Hepatocyte (in vitro differentiated cells): ENCODE measurements at regions not wholly inside any gene's neighbourhood (a gene's known extent, or its start where the extent isn't known, plus 50 kb on each side); places are given as distances from the start of the nearest gene placed in this dataset.
A peak's percentile ranks its signal among the peaks of the same experiment; 100 is the strongest.

Source experiments
- DNase-seq: peaks from one replicate; pipeline ENCODE4 v3.0.0-alpha.2; 2016; ENCODE audit warnings: low spot score
- H2AFZ ChIP-seq: fragments of 200-600 bp; sonication (generic); 2 replicates; pipeline ENCODE4 v1.6.0; 2016; ENCODE audit warnings: antibody characterized with exemption, mild to moderate bottlenecking
- H3K27ac ChIP-seq: fragments of 200-600 bp; sonication (generic); 2 replicates; pipeline ENCODE4 v1.5.1; 2016; ENCODE audit warnings: mild to moderate bottlenecking
- H3K27me3 ChIP-seq: fragments of 200-600 bp; sonication (generic); 2 replicates; pipeline ENCODE4 v1.6.1; 2016
- H3K36me3 ChIP-seq: fragments of 200-600 bp; sonication (generic); replicated peaks from 2 replicates; pipeline ENCODE4 v1.5.1; 2016; ENCODE audit warnings: low read depth; ENCODE audit not compliant: insufficient read depth
- H3K4me1 ChIP-seq: fragments of 200-600 bp; sonication (generic); 2 replicates; pipeline ENCODE4 v1.5.1; 2016; ENCODE audit warnings: mild to moderate bottlenecking, moderate library complexity; ENCODE audit not compliant: insufficient read depth
- H3K4me2 ChIP-seq: fragments of 200-600 bp; sonication (generic); 2 replicates; pipeline ENCODE4 v1.6.0; 2016
- H3K4me3 ChIP-seq: fragments of 200-600 bp; sonication (generic); 2 replicates; pipeline ENCODE4 v1.5.1; 2016; ENCODE audit warnings: mild to moderate bottlenecking
- H3K79me2 ChIP-seq: fragments of 200-600 bp; sonication (generic); 2 replicates; pipeline ENCODE4 v1.6.0; 2017; ENCODE audit warnings: mild to moderate bottlenecking
- H3K9me2 ChIP-seq: fragments of 200-600 bp; sonication (generic); replicated peaks from 2 replicates; pipeline ENCODE4 v1.6.0; 2017; ENCODE audit warnings: mild to moderate bottlenecking; ENCODE audit not compliant: insufficient read depth
- H3K9me3 ChIP-seq: fragments of 200-600 bp; sonication (generic); 2 replicates; pipeline ENCODE4 v1.5.1; 2016; ENCODE audit warnings: low read depth, mild to moderate bottlenecking
- H4K20me1 ChIP-seq: fragments of 200-600 bp; sonication (generic); 2 replicates; pipeline ENCODE4 v1.6.0; 2016; ENCODE audit warnings: mild to moderate bottlenecking; ENCODE audit not compliant: insufficient read depth, poor library complexity, severe bottlenecking
- EZH2 ChIP-seq: fragments of 200-600 bp; sonication (generic); IDR thresholded peaks from 2 replicates; pipeline ENCODE4 v1.6.1; 2016; ENCODE audit warnings: antibody characterized with exemption, mild to moderate bottlenecking, borderline replicate concordance
- EZH2phosphoT487 ChIP-seq: fragments of 200-600 bp; sonication (generic); IDR thresholded peaks from one replicate; pipeline ENCODE4 v1.6.1; 2018; ENCODE audit warnings: antibody characterized with exemption, mild to moderate bottlenecking, low read depth, moderate library complexity; ENCODE audit not compliant: unreplicated experiment, severe bottlenecking
- WGBS: methylation state at CpG from one replicate; pipeline ENCODE4 v1.1.6; 2016; ENCODE audit warnings: low lambda C conversion rate; ENCODE audit errors: missing lambda C conversion rate; 5-methylcytosine and 5-hydroxymethylcytosine counted together
- TF ChIP-seq, protein P1 (sequence below): fragments of 200-600 bp; sonication (generic); IDR thresholded peaks from 2 replicates; pipeline ENCODE4 v1.5.1; 2016; ENCODE audit warnings: antibody characterized with exemption, mild to moderate bottlenecking; ENCODE audit not compliant: poor library complexity

DNA sequence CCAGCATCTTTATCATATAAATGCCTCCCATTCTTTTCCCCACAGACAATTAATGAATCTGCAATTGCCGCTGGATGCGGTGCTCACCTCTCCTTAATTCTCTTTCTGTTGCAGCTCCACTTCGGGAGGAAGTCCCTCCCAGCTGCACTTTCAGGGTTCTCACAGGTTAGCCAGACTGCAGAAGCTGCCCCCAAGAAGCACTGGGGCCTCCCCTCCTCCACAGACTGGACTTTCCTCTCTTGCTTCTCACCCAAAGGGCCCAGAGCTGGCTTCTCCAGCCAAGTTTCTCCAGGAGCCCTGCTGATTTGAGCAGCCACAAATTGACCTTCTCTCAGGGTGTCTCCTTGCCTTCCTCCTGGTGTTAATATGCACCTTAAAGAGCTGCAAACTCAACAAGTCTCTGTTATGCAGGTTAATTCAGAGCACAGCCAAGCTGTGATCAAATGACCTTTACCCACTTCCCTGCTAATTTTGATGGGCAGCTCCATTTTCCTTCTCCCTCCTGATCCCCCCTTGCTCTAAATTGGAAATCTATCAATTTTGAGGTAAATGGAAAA is 298.9 kb downstream of the BUD13 start:
- Histone ChIP-seq H2AFZ (no peak overlapping the region), H3K36me3 (no peaks in the 10 kb centered on the region), H3K4me2 (no peak overlapping the region), H3K27me3 (peaks cover 3% of the 10 kb centered on the region), H3K27ac (peak overlapping the region; percentile 81), H3K9me2 (no peaks in the 10 kb centered on the region), H3K4me3 (no peak overlapping the region), H3K9me3 (no peaks in the 10 kb centered on the region), H3K79me2 (no peaks in the 10 kb centered on the region), H4K20me1 (no peaks in the 10 kb centered on the region), H3K4me1 (peaks cover 39% of the 10 kb centered on the region)
- no peak for TF ChIP-seq EZH2
- WGBS = 53% methylated on average over 3 of the region's 3 CpGs
- DNase-seq = no peak

DNA sequence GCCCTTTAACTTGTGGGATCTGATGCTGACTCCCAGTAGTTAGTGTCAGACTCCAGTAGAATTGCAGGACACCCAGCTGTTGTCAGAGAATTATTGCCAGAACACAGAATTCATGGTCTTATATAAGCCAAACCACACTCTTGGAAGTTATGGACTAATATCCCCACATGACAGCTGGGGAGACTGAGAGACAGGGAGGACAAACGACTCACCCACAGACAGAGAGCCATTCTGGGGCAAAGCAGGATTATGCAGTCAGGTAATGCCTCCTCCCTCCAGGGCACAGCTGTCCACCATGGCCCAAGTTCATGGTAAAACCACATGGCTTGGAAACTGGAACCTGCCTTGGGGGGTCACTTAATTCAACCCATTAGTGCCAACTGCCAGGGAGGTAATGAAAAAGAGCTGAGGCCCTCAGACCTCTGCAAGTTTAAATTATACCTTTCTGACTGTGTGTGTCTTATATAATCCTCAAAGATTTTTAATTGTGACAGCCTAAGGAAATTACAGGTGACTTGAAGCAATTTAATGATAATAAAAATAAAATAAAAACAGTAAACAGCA is 299.5 kb downstream of the BUD13 start:
- Histone ChIP-seq H3K79me2 (no peaks in the 10 kb centered on the region), H3K9me3 (no peaks in the 10 kb centered on the region), H3K4me3 (no peak overlapping the region), H4K20me1 (no peaks in the 10 kb centered on the region), H3K27ac (peak overlapping the region; percentile 81), H2AFZ (no peak overlapping the region), H3K36me3 (no peaks in the 10 kb centered on the region), H3K4me2 (no peak overlapping the region), H3K9me2 (no peaks in the 10 kb centered on the region), H3K27me3 (peaks cover 5% of the 10 kb centered on the region), H3K4me1 (peaks cover 33% of the 10 kb centered on the region)
- TF ChIP-seq EZH2 (no peak), EZH2phosphoT487 (no peak)
- TF ChIP-seq, protein P1, sequence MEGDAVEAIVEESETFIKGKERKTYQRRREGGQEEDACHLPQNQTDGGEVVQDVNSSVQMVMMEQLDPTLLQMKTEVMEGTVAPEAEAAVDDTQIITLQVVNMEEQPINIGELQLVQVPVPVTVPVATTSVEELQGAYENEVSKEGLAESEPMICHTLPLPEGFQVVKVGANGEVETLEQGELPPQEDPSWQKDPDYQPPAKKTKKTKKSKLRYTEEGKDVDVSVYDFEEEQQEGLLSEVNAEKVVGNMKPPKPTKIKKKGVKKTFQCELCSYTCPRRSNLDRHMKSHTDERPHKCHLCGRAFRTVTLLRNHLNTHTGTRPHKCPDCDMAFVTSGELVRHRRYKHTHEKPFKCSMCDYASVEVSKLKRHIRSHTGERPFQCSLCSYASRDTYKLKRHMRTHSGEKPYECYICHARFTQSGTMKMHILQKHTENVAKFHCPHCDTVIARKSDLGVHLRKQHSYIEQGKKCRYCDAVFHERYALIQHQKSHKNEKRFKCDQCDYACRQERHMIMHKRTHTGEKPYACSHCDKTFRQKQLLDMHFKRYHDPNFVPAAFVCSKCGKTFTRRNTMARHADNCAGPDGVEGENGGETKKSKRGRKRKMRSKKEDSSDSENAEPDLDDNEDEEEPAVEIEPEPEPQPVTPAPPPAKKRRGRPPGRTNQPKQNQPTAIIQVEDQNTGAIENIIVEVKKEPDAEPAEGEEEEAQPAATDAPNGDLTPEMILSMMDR = no peak
- WGBS = 59% methylated on average over 1 of the region's 1 CpG
- no peak for DNase-seq

DNA sequence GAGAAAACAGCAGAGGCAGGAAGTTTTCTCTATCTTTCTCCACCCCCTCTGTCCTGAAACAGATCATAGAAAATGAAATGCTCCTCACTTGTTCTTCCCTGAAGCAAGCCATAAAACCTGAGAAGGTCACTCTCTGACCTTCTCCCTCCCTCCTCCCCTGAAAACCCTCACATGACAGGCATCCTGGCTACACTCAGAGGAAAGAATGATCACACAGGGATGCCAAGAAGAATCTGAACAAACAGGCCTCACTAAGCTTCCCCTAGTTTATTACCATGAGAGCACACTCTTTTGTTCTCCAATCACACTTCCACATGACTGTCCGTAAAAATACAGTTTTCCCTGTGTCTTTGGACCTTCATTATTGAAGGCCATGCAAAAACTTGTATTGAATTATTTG is 300.1 kb downstream of the BUD13 start:
- TF ChIP-seq, protein P1 = no peak
- no peak for TF ChIP-seq EZH2phosphoT487
- no peak for TF ChIP-seq EZH2
- Histone ChIP-seq H2AFZ (no peak overlapping the region), H3K4me1 (peaks cover 32% of the 10 kb centered on the region), H3K9me2 (no peaks in the 10 kb centered on the region), H3K9me3 (no peaks in the 10 kb centered on the region), H4K20me1 (no peaks in the 10 kb centered on the region), H3K36me3 (no peaks in the 10 kb centered on the region), H3K4me2 (no peak overlapping the region), H3K79me2 (no peaks in the 10 kb centered on the region), H3K27ac (peak overlapping the region; percentile 81), H3K4me3 (no peak overlapping the region), H3K27me3 (peaks cover 5% of the 10 kb centered on the region)
- DNase-seq = peak; percentile 69
- WGBS = 39% methylated on average over 1 of the region's 1 CpG

DNA sequence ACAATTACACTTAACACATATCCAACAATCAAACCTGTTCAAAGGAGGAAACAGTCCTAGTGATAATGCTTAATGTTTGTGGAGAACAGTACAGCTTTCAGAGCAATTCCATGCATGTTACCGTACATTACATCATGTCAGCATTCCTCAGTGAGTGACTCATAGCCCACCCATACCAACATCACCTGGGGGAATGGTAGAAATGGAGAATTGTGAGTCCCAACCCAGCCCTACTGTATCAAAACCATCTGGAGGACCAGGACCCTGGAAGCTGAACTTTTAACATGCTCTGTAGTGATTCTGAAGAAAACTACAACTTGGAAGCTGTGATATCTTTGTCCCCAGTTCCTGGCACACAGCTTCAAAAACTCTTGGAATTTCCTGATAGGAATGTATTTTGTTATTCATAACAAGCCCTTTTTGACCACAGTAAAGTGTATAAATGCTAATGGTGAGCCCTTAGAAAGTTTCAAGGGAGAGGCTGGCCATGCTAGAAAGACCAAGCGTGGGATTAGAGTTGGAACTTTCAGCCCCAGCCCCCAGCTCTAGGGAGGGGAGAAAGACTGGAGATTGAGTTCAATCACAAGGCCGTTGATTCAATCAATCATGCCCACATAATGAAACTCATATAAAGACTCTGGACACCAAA is 301.1 kb downstream of the BUD13 start:
- Histone ChIP-seq H3K79me2 (no peaks in the 10 kb centered on the region), H3K9me2 (no peaks in the 10 kb centered on the region), H3K4me2 (no peak overlapping the region), H2AFZ (no peak overlapping the region), H3K27me3 (peaks cover 5% of the 10 kb centered on the region), H3K27ac (peak overlapping the region; percentile 81), H3K4me1 (peaks cover 32% of the 10 kb centered on the region), H3K36me3 (no peaks in the 10 kb centered on the region), H3K4me3 (no peak overlapping the region), H4K20me1 (no peaks in the 10 kb centered on the region), H3K9me3 (no peaks in the 10 kb centered on the region)
- TF ChIP-seq EZH2phosphoT487 = no peak
- TF ChIP-seq EZH2 = no peak
- TF ChIP-seq, protein P1 = no peak
- peak; percentile 41 for DNase-seq
- WGBS = 70% methylated on average over 3 of the region's 3 CpGs
